ENCODE measurements at regions not wholly inside any gene's neighbourhood (a gene's known extent, or its start where the extent isn't known, plus 50 kb on each side); places are given as distances from the start of the nearest gene placed in this dataset.

- TF ChIP-seq CTCF (conservative IDR thresholded peaks at IDR 0.05 in 1 of 2, IDR thresholded peaks at IDR 0.05 in 1 of 2; ENCODE audit: low read depth in 1 of 2, low read length in 2 of 2) (no peak), EZH2 (IDR thresholded peaks at IDR 0.05; ENCODE audit: low read length, missing control alignments) (no peak)
Observed at GRCh38 chr2:126810001-126810400, 88.7 kb upstream of the TEX51 start.
